GM23338 (cell line): ENCODE measurements at regions not wholly inside any gene's neighbourhood (a gene's known extent, or its start where the extent isn't known, plus 50 kb on each side); places are given as distances from the start of the nearest gene placed in this dataset.

ENCODE experiments used
- ATAC-seq: fragments of 200-7000 bp; cut with Tn5 transposase; 3 replicates; pipeline ENCODE4 v1.9.1; 2020
- DNase-seq: peaks from one replicate; pipeline ENCODE4 v3.0.0-alpha.2; 2015; ENCODE audit warnings: low spot score
- H2AFZ ChIP-seq: fragments of 200-600 bp; sonication (generic); 2 replicates; pipeline ENCODE4 v1.8.0; 2016; ENCODE audit warnings: antibody characterized with exemption, mild to moderate bottlenecking, moderate library complexity
- H3F3A ChIP-seq: fragments of 200-600 bp; sonication (generic); replicated peaks from 2 replicates; pipeline ENCODE4 v1.8.0; 2017; ENCODE audit warnings: antibody characterized with exemption, mixed run types, low read depth
- H3K27ac ChIP-seq: fragments of 200-600 bp; sonication (generic); 2 replicates; pipeline ENCODE4 v1.6.1; 2016; ENCODE audit warnings: low read depth
- H3K27me3 ChIP-seq: fragments of 200-600 bp; sonication (generic); 2 replicates; pipeline ENCODE4 v1.8.0; 2016; ENCODE audit warnings: mild to moderate bottlenecking, mixed run types, moderate library complexity; ENCODE audit not compliant: insufficient read depth
- H3K36me3 ChIP-seq: fragments of 200-600 bp; sonication (generic); 2 replicates; pipeline ENCODE4 v1.8.0; 2016; ENCODE audit warnings: mild to moderate bottlenecking; ENCODE audit not compliant: insufficient read depth
- H3K4me1 ChIP-seq: fragments of 200-600 bp; sonication (generic); 2 replicates; pipeline ENCODE4 v1.8.0; 2016; ENCODE audit warnings: mild to moderate bottlenecking, moderate library complexity; ENCODE audit not compliant: insufficient read depth
- H3K4me2 ChIP-seq: fragments of 200-600 bp; sonication (generic); 2 replicates; pipeline ENCODE4 v1.7.1; 2017; ENCODE audit warnings: mixed run types
- H3K4me3 ChIP-seq: fragments of 200-600 bp; sonication (generic); 2 replicates; pipeline ENCODE4 v1.6.1; 2016; ENCODE audit warnings: mixed run types
- H3K79me2 ChIP-seq: fragments of 200-600 bp; sonication (generic); replicated peaks from 2 replicates; pipeline ENCODE4 v1.8.0; 2017; ENCODE audit warnings: mild to moderate bottlenecking; ENCODE audit not compliant: insufficient read depth
- H3K9me2 ChIP-seq: fragments of 200-600 bp; sonication (generic); 2 replicates; pipeline ENCODE4 v1.8.0; 2017; ENCODE audit not compliant: insufficient read depth
- H4K20me1 ChIP-seq: fragments of 200-600 bp; sonication (generic); replicated peaks from 2 replicates; pipeline ENCODE4 v1.8.0; 2017; ENCODE audit warnings: mild to moderate bottlenecking; ENCODE audit not compliant: insufficient read depth
- H3K27ac Mint-ChIP-seq: 2 replicates; pipeline ENCODE4 v1.8.0; 2020; ENCODE audit warnings: inconsistent platforms, mild to moderate bottlenecking, moderate library complexity, mixed read lengths
- H3K27me3 Mint-ChIP-seq: 3 replicates; pipeline ENCODE4 v1.8.0; 2022; ENCODE audit warnings: low read depth, mild to moderate bottlenecking, moderate library complexity, mixed read lengths, inconsistent platforms; ENCODE audit not compliant: insufficient read depth, poor library complexity
- H3K36me3 Mint-ChIP-seq: 3 replicates; pipeline ENCODE4 v1.8.0; 2021; ENCODE audit warnings: low read depth, mild to moderate bottlenecking, inconsistent platforms, moderate library complexity, mixed read lengths
- H3K4me1 Mint-ChIP-seq: 3 replicates; pipeline ENCODE4 v1.8.0; 2020; ENCODE audit warnings: mild to moderate bottlenecking, inconsistent platforms, mixed read lengths
- H3K4me3 Mint-ChIP-seq: 3 replicates; pipeline ENCODE4 v1.8.0; 2021; ENCODE audit warnings: moderate library complexity, mild to moderate bottlenecking, inconsistent platforms, mixed read lengths
- H3K9me3 Mint-ChIP-seq: 3 replicates; pipeline ENCODE4 v1.8.0; 2020; ENCODE audit warnings: moderate library complexity, mild to moderate bottlenecking, inconsistent platforms, mixed read lengths
- CREB1 ChIP-seq: fragments of 250-450 bp; sonication (Bioruptor Pico); IDR thresholded peaks from 2 replicates; pipeline ENCODE4 v1.5.0; 2020; ENCODE audit warnings: low read depth, mild to moderate bottlenecking, moderate library complexity
- EZH2phosphoT487 ChIP-seq: fragments of 200-600 bp; sonication (generic); IDR thresholded peaks from one replicate; pipeline ENCODE4 v1.8.1; 2018; ENCODE audit warnings: antibody characterized with exemption; ENCODE audit not compliant: unreplicated experiment
- JUNB ChIP-seq: IDR thresholded peaks from one replicate; pipeline ENCODE4 v1.6.1; 2016; ENCODE audit warnings: antibody characterized with exemption; ENCODE audit not compliant: unreplicated experiment
- POLR2AphosphoS5 ChIP-seq: IDR thresholded peaks from 2 replicates; pipeline ENCODE4 v1.6.1; 2016; ENCODE audit warnings: antibody characterized with exemption, low read depth
- STAT1 ChIP-seq: IDR thresholded peaks from one replicate; pipeline ENCODE4 v1.6.1; 2016; ENCODE audit warnings: antibody characterized with exemption; ENCODE audit not compliant: unreplicated experiment
- ZNF114 ChIP-seq: fragments of 250-450 bp; sonication (Bioruptor Pico); IDR thresholded peaks from 2 replicates; pipeline ENCODE4 v1.5.0; 2020; ENCODE audit warnings: mild to moderate bottlenecking, moderate library complexity
- TF ChIP-seq, protein P1 (sequence below): fragments of 250-450 bp; sonication (Bioruptor Pico); IDR thresholded peaks from 2 replicates; pipeline ENCODE4 v1.5.0; 2020; ENCODE audit warnings: mild to moderate bottlenecking, moderate library complexity
- TF ChIP-seq, protein P2 (sequence below), 2 experiments: fragments of 200-600 bp in 1 of 2; sonication (generic) in 1 of 2; conservative IDR thresholded peaks; 2 replicates each; pipeline versions ENCODE4 v1.5.1 to v1.6.1; 2016 to 2017; ENCODE audit warnings: antibody characterized with exemption in 2 of 2, low read depth in 2 of 2, mild to moderate bottlenecking in 2 of 2, moderate library complexity in 1 of 2
- TF ChIP-seq, protein P3 (sequence below): IDR thresholded peaks from 2 replicates; pipeline ENCODE4 v1.6.1; 2016; ENCODE audit warnings: antibody characterized with exemption

DNA sequence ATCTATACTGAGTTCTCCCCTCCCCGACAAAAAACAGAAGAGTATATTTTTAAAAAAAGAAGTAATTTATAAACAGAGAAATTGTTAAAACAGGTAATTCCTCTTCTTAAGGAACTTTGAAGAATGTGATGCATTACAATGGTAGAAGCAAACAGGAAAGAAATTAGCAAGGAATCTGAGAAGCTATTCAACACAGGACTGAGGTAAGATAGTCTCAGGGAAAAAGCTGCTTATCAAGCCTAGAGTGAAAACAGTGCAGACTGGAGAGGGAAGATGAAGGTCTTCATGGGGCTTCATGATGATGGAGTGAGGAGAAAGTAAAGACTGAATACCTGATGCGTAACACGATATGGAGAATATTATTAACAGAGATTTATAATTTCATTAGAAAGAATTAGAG is 880.0 kb downstream of the SLC16A7 start:
- Mint-ChIP-seq H3K27me3 (no peaks in the 10 kb centered on the region), H3K27ac (peak overlapping the region; percentile 92), H3K4me1 (peaks cover 21% of the 10 kb centered on the region), H3K9me3 (no peaks in the 10 kb centered on the region), H3K36me3 (no peaks in the 10 kb centered on the region), H3K4me3 (peak overlapping the region; percentile 24; the same call in 1 of the 3 replicates)
- DNase-seq (peak; percentile 78), ATAC-seq (peak; percentile 87)
- Histone ChIP-seq H2AFZ (no peak overlapping the region), H4K20me1 (no peaks in the 10 kb centered on the region), H3K27ac (no peak overlapping the region), H3K4me2 (peak overlapping the region; percentile 8), H3K79me2 (no peaks in the 10 kb centered on the region), H3K27me3 (no peaks in the 10 kb centered on the region), H3F3A (no peaks in the 10 kb centered on the region), H3K9me2 (no peaks in the 10 kb centered on the region), H3K4me1 (peaks cover 10% of the 10 kb centered on the region; the same call in 1 of the 2 replicates), H3K36me3 (no peaks in the 10 kb centered on the region), H3K4me3 (no peak overlapping the region)
- TF ChIP-seq, protein P1, sequence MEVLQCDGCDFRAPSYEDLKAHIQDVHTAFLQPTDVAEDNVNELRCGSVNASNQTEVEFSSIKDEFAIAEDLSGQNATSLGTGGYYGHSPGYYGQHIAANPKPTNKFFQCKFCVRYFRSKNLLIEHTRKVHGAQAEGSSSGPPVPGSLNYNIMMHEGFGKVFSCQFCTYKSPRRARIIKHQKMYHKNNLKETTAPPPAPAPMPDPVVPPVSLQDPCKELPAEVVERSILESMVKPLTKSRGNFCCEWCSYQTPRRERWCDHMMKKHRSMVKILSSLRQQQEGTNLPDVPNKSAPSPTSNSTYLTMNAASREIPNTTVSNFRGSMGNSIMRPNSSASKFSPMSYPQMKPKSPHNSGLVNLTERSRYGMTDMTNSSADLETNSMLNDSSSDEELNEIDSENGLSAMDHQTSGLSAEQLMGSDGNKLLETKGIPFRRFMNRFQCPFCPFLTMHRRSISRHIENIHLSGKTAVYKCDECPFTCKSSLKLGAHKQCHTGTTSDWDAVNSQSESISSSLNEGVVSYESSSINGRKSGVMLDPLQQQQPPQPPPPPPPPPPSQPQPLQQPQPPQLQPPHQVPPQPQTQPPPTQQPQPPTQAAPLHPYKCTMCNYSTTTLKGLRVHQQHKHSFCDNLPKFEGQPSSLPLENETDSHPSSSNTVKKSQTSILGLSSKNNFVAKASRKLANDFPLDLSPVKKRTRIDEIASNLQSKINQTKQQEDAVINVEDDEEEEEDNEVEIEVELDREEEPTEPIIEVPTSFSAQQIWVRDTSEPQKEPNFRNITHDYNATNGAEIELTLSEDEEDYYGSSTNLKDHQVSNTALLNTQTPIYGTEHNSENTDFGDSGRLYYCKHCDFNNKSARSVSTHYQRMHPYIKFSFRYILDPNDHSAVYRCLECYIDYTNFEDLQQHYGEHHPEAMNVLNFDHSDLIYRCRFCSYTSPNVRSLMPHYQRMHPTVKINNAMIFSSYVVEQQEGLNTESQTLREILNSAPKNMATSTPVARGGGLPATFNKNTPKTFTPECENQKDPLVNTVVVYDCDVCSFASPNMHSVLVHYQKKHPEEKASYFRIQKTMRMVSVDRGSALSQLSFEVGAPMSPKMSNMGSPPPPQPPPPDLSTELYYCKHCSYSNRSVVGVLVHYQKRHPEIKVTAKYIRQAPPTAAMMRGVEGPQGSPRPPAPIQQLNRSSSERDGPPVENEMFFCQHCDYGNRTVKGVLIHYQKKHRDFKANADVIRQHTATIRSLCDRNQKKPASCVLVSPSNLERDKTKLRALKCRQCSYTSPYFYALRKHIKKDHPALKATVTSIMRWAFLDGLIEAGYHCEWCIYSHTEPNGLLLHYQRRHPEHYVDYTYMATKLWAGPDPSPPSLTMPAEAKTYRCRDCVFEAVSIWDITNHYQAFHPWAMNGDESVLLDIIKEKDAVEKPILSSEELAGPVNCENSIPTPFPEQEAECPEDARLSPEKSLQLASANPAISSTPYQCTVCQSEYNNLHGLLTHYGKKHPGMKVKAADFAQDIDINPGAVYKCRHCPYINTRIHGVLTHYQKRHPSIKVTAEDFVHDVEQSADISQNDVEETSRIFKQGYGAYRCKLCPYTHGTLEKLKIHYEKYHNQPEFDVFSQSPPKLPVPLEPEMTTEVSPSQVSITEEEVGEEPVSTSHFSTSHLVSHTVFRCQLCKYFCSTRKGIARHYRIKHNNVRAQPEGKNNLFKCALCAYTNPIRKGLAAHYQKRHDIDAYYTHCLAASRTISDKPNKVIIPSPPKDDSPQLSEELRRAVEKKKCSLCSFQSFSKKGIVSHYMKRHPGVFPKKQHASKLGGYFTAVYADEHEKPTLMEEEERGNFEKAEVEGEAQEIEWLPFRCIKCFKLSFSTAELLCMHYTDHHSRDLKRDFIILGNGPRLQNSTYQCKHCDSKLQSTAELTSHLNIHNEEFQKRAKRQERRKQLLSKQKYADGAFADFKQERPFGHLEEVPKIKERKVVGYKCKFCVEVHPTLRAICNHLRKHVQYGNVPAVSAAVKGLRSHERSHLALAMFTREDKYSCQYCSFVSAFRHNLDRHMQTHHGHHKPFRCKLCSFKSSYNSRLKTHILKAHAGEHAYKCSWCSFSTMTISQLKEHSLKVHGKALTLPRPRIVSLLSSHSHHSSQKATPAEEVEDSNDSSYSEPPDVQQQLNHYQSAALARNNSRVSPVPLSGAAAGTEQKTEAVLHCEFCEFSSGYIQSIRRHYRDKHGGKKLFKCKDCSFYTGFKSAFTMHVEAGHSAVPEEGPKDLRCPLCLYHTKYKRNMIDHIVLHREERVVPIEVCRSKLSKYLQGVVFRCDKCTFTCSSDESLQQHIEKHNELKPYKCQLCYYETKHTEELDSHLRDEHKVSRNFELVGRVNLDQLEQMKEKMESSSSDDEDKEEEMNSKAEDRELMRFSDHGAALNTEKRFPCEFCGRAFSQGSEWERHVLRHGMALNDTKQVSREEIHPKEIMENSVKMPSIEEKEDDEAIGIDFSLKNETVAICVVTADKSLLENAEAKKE (CRISPR knock-in tag), result peak; percentile 34
- no peak for TF ChIP-seq CREB1 (CRISPR knock-in tag)

DNA sequence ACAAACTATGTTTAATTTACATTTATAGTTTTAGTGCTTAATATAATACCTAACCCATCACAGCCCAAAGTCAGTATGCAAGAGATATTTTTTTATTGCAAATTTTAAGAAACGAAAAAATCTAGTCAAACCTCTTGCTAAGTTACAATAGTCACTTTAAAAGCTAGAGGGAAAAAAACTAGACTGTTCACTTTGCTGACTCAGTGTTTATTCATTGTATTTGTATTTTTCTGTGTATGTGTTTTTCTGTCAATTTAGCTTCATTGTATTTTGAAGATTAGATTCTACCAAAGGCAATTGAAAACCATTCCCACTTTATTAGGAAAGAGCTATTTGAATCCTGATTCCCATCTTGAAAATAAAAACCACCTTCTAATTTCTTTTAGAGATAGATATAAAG is 891.5 kb downstream of the SLC16A7 start:
- no peaks in the 10 kb centered on the region for H3K36me3 ChIP-seq
- Mint-ChIP-seq H3K27ac (no peak overlapping the region), H3K4me1 (peaks cover 5% of the 10 kb centered on the region; the same call in 2 of the 3 replicates), H3K9me3 (no peaks in the 10 kb centered on the region), H3K27me3 (no peaks in the 10 kb centered on the region), H3K4me3 (no peak overlapping the region), H3K36me3 (no peaks in the 10 kb centered on the region)
- H3F3A ChIP-seq, result no peaks in the 10 kb centered on the region
- H3K27me3 ChIP-seq, result no peaks in the 10 kb centered on the region
- H3K4me2 ChIP-seq, result no peak overlapping the region
- no peak overlapping the region for H2AFZ ChIP-seq
- no peak for ATAC-seq
- H3K4me3 ChIP-seq, result no peak overlapping the region
- 0 out of 2 replicates have a peak, but pooled peaks cover 7% of the 10 kb centered on the region for H3K9me2 ChIP-seq
- no peak overlapping the region for H3K27ac ChIP-seq
- H3K79me2 ChIP-seq, result no peaks in the 10 kb centered on the region
- H3K4me1 ChIP-seq, result no peaks in the 10 kb centered on the region; the same call in 1 of the 2 replicates
- H4K20me1 ChIP-seq, result no peaks in the 10 kb centered on the region
- no peak for DNase-seq
- TF ChIP-seq STAT1 (no peak), EZH2phosphoT487 (no peak), CREB1 (CRISPR knock-in tag) (no peak), POLR2AphosphoS5 (no peak), JUNB (no peak), ZNF114 (no peak)
- TF ChIP-seq, protein P2, sequence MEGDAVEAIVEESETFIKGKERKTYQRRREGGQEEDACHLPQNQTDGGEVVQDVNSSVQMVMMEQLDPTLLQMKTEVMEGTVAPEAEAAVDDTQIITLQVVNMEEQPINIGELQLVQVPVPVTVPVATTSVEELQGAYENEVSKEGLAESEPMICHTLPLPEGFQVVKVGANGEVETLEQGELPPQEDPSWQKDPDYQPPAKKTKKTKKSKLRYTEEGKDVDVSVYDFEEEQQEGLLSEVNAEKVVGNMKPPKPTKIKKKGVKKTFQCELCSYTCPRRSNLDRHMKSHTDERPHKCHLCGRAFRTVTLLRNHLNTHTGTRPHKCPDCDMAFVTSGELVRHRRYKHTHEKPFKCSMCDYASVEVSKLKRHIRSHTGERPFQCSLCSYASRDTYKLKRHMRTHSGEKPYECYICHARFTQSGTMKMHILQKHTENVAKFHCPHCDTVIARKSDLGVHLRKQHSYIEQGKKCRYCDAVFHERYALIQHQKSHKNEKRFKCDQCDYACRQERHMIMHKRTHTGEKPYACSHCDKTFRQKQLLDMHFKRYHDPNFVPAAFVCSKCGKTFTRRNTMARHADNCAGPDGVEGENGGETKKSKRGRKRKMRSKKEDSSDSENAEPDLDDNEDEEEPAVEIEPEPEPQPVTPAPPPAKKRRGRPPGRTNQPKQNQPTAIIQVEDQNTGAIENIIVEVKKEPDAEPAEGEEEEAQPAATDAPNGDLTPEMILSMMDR (conservative IDR thresholded peaks at IDR 0.05; ENCODE audit: low read depth in 2 of 2), result no peak
- TF ChIP-seq, protein P3, sequence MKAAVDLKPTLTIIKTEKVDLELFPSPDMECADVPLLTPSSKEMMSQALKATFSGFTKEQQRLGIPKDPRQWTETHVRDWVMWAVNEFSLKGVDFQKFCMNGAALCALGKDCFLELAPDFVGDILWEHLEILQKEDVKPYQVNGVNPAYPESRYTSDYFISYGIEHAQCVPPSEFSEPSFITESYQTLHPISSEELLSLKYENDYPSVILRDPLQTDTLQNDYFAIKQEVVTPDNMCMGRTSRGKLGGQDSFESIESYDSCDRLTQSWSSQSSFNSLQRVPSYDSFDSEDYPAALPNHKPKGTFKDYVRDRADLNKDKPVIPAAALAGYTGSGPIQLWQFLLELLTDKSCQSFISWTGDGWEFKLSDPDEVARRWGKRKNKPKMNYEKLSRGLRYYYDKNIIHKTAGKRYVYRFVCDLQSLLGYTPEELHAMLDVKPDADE, result no peak
